ENCODE measurements at regions not wholly inside any gene's neighbourhood (a gene's known extent, or its start where the extent isn't known, plus 50 kb on each side); places are given as distances from the start of the nearest gene placed in this dataset.

GRCh38 chr6:4613381-4613780 lies 162.8 kb upstream of the CDYL start:
- in situ Hi-C loops (cut with MboI; ENCODE audit: low sequenced_read_pairs, unreplicated experiment): no loop called here
- DNase-seq (ENCODE audit: low spot score): no peak

GRCh38 chr6:4612636-4613171 lies 163.5 kb upstream of the CDYL start:
- no peak for DNase-seq (ENCODE audit: low spot score)
- in situ Hi-C loops (cut with MboI; ENCODE audit: low sequenced_read_pairs, unreplicated experiment): no loop called here
- TF ChIP-seq CTCF (IDR thresholded peaks at IDR 0.05; ENCODE audit: borderline replicate concordance, control extremely low read depth, extremely low read depth, insufficient read depth, missing control alignments): no peak

More at GRCh38 chr6:4613381-4613780, 162.8 kb upstream of the CDYL start:
- no peak for TF ChIP-seq CTCF (IDR thresholded peaks at IDR 0.05; ENCODE audit: borderline replicate concordance, control extremely low read depth, extremely low read depth, insufficient read depth, missing control alignments)

- no peak for DNase-seq (ENCODE audit: low spot score)
- in situ Hi-C loops (cut with MboI; ENCODE audit: low sequenced_read_pairs, unreplicated experiment): no loop called here
- no peak for TF ChIP-seq CTCF (IDR thresholded peaks at IDR 0.05; ENCODE audit: borderline replicate concordance, control extremely low read depth, extremely low read depth, insufficient read depth, missing control alignments)
These were observed 164.6 kb upstream of the CDYL start for GRCh38 chr6:4611429-4612129.

GRCh38 chr6:4610256-4610655 lies 165.9 kb upstream of the CDYL start:
- DNase-seq (ENCODE audit: low spot score): no peak
- TF ChIP-seq CTCF (IDR thresholded peaks at IDR 0.05; ENCODE audit: borderline replicate concordance, control extremely low read depth, extremely low read depth, insufficient read depth, missing control alignments): no peak
- in situ Hi-C loops (cut with MboI; ENCODE audit: low sequenced_read_pairs, unreplicated experiment): no loop called here

- TF ChIP-seq CTCF (IDR thresholded peaks at IDR 0.05; ENCODE audit: borderline replicate concordance, control extremely low read depth, extremely low read depth, insufficient read depth, missing control alignments): no peak
- no peak for DNase-seq (ENCODE audit: low spot score)
- in situ Hi-C loops (cut with MboI; ENCODE audit: low sequenced_read_pairs, unreplicated experiment): no loop called here
These were observed 167.7 kb upstream of the CDYL start for GRCh38 chr6:4608361-4609115.

GRCh38 chr6:4607793-4608192 lies 168.4 kb upstream of the CDYL start:
- in situ Hi-C loops (cut with MboI; ENCODE audit: low sequenced_read_pairs, unreplicated experiment): no loop called here
- no peak for TF ChIP-seq CTCF (IDR thresholded peaks at IDR 0.05; ENCODE audit: borderline replicate concordance, control extremely low read depth, extremely low read depth, insufficient read depth, missing control alignments)
- no peak for DNase-seq (ENCODE audit: low spot score)
